HG02623 (cell line): ENCODE measurements at regions not wholly inside any gene's neighbourhood (a gene's known extent, or its start where the extent isn't known, plus 50 kb on each side); places are given as distances from the start of the nearest gene placed in this dataset.

Experiments used
- ATAC-seq: cut with Tn5 transposase; IDR thresholded peaks from one replicate; pipeline ENCODE4 v1.9.1; 2021; ENCODE audit warnings: moderate library complexity; ENCODE audit not compliant: unreplicated experiment

GRCh38 chr21:16842696-16843035 is 670.2 kb upstream of the CXADR start:
- no peak for ATAC-seq

GRCh38 chr21:16847211-16847610 is 665.6 kb upstream of the CXADR start:
- no peak for ATAC-seq

- no peak for ATAC-seq
Measured at GRCh38 chr21:16851054-16851453, 661.8 kb upstream of the CXADR start.

- no peak for ATAC-seq
Measured at GRCh38 chr21:16855164-16855667, 657.6 kb upstream of the CXADR start.

GRCh38 chr21:16863362-16863905 is 649.4 kb upstream of the CXADR start:
- ATAC-seq, result no peak

- no peak for ATAC-seq
Measured at GRCh38 chr21:16863908-16864307, 648.9 kb upstream of the CXADR start.

GRCh38 chr21:16865632-16866031 is 647.2 kb upstream of the CXADR start:
- no peak for ATAC-seq

- ATAC-seq, result no peak
Measured at GRCh38 chr21:16866851-16867250, 646.0 kb upstream of the CXADR start.

GRCh38 chr21:16870103-16870502 is 642.7 kb upstream of the CXADR start:
- ATAC-seq, result no peak

- no peak for ATAC-seq
Measured at GRCh38 chr21:16872616-16873015, 640.2 kb upstream of the CXADR start.

- ATAC-seq, result no peak
Measured at GRCh38 chr21:16873176-16873575, 639.7 kb upstream of the CXADR start.

- ATAC-seq, result no peak
Measured at GRCh38 chr21:16873596-16873995, 639.2 kb upstream of the CXADR start.

- ATAC-seq, result no peak
Measured at GRCh38 chr21:16879479-16879878, 633.4 kb upstream of the CXADR start.

GRCh38 chr21:16891821-16892220 is 621.0 kb upstream of the CXADR start:
- ATAC-seq, result no peak

GRCh38 chr21:16900685-16901084 is 612.2 kb upstream of the CXADR start:
- ATAC-seq, result no peak

- no peak for ATAC-seq
Measured at GRCh38 chr21:16908077-16908476, 604.8 kb upstream of the CXADR start.

- no peak for ATAC-seq
Measured at GRCh38 chr21:16910435-16911165, 602.2 kb upstream of the CXADR start.

- no peak for ATAC-seq
Measured at GRCh38 chr21:16911166-16911607, 601.7 kb upstream of the CXADR start.

GRCh38 chr21:16912075-16912474 is 600.8 kb upstream of the CXADR start:
- no peak for ATAC-seq

GRCh38 chr21:16913010-16913409 is 599.8 kb upstream of the CXADR start:
- ATAC-seq, result no peak

- ATAC-seq, result no peak
Measured at GRCh38 chr21:16928439-16928838, 584.4 kb upstream of the CXADR start.

- no peak for ATAC-seq
Measured at GRCh38 chr21:16932314-16932713, 580.5 kb upstream of the CXADR start.

GRCh38 chr21:16942703-16943102 is 570.1 kb upstream of the CXADR start:
- no peak for ATAC-seq
